Islet of Langerhans (tissue), 1 donor: ENCODE measurements at regions not wholly inside any gene's neighbourhood (a gene's known extent, or its start where the extent isn't known, plus 50 kb on each side); places are given as distances from the start of the nearest gene placed in this dataset.
"Not testable (repeated sequence)": the region's sequence is repeated elsewhere in the genome, so short reads cannot be mapped to it uniquely, and the experiment has no call there.

Experiments
- FAIRE-seq: peaks from one replicate; lab custom pipeline; 2011; peaks lifted over from hg19 to GRCh38; lab: Jason Lieb, UNC

DNA sequence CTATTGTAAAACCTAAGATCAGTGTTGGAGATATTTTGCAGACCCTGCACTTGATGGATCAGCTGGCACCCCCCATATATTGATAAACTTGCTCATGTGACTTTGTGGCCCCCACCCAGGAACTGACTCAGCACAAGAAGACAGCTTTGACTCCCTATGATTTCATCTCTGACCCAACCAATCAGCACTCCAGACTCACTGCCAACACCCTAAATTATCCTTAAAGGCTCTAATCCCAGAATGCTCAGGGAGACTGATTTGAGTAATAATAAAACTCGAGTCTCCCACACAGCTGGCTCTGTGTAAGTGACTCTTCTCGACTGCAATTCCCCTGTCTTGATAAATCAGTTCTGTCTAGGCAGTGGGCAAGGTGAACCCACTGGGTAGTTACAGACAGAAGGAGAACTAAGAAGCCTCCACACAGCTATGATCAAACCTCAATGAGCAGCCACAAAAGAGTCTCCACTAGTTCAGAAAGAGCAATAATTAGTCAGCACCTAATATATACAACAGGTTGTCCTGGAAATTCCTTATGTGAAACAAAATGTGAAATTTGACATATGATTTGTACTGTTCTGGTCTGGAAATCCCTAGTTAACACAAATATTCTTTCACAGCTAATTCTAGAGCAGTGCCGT is 52.2 kb downstream of the ACTL7B start:
- FAIRE-seq = no peak

DNA sequence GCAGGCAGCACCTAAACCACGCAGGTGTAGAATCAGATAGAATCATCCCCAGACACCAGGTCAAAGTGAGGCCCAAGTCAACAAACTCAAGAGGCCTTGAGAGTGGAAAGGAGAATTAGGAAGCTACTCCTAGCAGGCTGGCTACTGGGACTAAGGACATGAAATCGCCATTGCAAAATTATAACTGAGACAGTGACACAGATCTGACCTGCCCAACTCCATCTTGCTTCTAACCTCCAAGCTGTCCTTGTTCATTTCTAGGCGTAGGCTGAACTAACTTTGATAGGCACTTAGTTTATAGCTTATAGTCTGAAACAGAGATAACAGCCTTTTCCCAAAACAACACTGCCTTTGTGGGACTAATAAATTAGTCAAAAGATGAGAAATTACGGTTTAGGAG is 52.8 kb downstream of the ACTL7B start:
- no peak for FAIRE-seq

DNA sequence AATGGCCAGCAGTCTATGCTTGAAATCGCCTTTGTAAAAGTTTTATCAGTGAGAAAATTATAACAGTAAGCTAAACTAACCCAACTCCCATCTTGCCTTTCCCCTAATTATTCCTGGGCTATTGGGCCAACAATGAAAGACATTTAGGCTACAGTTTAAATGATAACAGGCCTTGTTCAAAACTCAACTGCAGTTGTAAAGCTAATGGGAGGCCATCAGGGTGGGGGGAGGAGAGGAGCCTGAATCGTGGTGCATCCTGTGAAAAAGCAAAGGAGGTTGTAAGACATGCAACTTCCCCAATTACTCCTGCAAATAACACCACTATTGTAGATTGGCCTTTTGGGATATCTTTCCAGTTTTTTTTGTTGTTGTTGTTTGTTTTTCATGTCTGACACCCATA is 53.8 kb downstream of the ACTL7B start:
- FAIRE-seq = no peak

DNA sequence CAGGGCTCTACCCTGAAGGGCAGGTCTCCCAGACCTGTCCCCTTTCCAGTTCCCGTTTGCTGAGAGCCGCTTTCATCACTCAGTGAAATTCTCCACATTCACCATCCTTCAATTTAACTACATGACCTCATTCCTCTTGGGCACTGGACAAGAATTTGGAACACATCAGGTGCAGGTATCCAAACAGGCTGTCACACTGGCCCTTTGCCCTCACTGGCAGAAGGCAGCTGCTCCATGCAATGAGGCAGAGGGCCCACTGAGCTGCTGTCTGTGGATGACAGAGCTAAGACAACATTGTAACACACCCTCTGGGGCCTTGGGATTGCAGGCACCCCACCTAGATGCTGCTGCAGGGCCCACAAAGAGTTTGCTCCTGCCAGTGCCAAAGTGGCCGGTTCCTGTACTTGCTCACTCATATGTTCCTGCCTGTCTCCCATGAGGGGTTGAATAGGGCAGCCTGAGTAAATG is 55.1 kb downstream of the ACTL7B start:
- FAIRE-seq = no peak

DNA sequence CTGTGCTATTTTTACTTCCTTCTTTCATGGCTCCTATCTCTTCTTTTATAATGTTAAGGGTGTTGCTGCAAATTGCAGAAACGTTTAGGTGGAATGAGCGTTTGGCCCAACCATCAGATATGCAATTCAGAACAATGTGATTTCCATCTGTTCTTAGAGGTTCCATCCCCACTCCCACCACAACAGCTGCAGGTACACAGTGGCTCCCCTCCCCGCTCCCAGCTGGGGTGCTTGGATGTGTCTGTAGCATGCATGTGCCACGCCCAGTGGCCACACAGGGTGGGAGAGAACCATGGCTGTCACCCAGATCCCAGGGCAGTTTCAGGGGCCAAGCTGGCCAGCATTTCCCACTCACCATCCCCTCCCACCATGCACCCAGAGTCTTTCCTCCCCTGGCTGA is 62.2 kb downstream of the ACTL7B start:
- no peak for FAIRE-seq

DNA sequence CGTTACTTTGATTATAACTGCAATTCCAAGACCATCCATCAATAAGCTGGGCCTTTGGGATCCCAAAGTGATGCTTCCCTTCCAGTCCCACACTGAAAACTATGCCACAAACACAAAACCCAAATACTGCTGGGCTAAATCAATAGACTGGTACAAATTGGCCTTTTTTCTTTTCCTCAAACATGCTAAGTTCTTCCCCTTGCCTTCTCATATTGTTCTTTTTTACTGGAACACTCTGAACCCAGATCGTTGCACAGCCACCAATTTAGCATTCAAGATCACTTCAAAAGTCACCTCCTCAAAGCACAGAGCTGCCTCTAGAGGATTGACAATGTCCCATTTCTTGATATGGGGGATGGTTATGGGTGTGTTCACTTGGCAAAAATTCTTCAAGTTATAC is 66.0 kb downstream of the ACTL7B start:
- no peak for FAIRE-seq

DNA sequence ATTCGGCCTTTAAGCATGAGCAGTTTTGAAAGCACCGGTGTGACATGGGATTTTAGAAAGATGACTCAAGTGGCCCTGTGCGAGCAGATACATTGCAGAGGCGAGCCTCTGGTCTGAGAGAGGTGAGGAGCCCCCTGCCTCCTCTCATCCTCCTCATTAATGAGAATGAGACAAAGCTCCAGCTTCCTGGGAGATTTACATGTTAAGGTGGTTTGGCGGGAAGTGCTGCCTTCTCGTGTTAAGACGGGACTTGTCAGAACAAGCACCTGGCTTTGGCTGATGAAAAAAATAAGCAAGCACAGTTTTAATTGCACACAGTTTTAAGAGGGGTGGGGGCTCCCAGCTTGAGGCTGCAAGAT is 68.1 kb downstream of the ACTL7B start:
- FAIRE-seq = no peak

DNA sequence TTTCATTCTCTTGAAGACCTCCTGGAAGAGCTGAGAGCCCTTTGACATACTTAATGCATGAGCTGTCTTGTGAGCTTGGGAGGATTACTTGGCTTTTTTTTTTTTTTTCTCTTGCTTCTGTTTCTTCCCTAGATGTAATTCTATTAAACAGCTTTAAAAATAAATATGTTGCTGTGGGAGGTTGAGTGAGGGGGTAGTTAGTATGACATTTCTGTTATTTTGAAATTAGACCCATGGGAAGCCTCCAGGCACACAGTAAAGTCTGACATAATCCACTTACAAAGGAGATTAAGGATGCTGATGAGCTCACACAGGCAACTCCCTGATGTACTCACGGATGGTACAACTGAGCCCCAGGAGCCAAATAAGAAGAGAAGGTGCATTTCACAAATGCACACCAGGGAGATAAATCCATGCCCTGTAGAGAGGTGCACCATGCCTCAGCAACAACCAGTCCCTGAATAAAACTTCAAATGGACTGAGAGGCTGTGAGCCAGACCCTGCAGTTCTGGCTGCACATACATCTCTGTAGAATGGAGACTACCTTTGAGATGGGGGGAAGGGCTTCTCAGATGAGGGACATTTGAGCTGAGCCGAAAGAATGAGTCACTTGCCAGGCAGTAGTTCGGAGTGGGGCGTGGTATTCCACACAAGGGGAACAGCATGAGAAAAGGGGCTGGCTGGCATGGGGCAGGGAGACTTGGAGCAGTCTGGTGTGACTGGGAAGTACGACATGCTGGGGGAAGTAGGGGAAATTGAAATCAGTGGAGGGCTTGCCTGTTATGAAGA is 68.7 kb downstream of the ACTL7B start:
- no peak for FAIRE-seq

DNA sequence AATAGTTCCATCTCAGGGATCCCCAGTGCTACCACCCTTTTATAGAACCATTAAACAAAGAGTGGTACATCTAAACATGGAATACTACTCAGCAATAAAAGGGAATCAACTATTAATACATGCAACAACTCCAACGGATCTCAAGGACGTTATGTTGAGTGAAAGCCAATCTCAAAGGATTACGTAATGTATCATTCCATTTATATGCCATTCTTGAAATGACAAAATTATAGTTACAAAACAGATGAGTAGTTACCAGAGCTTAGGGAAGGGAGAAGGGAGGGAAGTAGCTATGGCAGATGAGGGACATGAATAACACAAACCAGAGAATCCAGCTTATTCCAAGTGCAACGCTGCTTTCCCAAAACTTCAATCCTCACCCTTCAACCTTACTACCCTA is 69.5 kb downstream of the ACTL7B start:
- no peak for FAIRE-seq

DNA sequence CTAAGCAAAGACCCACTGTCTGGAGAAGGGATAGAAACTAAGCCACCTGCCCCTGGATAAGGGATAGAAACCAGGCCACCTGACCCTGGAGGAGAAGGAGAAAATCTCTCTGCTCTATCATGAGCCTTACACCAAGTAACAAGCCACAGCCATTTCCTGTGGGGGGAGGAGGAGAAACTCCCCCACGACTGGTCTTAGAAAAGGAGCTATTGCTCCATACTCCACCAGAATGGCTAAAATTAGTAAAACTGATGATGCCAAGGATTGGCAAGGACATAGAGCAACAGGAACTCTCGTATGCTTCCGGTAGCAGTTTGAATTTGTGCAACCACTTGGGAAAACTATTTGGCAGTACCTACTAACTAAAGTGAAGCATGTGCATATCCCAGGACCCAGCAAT is 70.8 kb downstream of the ACTL7B start:
- no peak for FAIRE-seq

DNA sequence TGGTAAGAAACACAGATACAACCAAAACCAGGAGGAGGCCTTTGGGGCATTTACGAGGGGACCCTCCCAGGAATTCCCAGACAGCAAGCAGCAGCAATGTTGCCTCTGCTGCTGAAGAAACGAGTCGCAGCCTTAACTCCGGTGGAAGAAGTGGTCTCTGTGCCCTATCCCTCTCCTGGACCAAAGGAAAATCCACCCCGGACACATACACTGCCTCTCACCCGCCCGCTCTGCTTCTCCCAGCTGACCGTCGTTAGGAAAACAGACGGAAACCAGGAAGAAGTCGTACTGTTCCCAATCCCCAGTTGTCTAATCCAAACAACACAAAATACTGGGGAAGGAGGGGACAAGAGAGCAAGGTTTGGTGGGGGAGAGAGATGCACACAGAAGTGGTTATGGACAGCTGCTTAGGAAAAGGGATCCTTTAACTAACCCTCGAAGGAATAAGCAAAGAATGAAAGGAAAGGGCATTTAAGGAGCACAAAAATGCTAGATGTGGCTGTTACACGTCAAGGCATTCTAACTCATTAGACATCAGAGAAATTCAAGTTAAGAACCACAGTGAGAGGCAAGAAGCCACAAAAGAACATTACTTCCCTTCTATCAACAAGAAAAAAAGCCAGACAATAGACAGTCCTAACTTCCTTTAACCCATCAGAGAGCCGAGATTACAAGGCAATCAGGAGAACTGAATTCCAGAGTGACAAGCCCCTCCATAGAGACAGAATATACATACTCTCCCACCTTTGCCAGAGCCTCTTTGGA is 71.9 kb downstream of the ACTL7B start:
- FAIRE-seq = no peak

DNA sequence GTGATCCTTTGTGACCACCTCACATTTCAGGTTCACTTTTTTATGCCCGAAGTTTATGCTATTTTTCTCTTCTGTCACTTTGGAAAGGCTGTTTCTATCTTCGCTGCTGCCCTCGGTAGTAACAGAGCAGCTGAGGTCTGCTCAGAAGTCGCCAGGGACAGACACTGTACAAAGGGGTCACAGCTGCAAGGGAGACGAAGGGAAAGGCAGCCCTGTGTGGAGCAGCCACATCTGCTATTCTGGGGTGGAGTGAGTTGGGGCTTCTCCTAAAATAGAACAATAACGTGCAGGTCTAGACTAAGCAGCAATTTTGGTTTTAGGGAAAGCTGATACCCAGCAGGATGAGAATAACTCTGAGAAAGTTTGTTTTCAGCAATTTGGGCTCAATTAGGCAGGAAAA is 72.5 kb downstream of the ACTL7B start:
- FAIRE-seq = no peak

DNA sequence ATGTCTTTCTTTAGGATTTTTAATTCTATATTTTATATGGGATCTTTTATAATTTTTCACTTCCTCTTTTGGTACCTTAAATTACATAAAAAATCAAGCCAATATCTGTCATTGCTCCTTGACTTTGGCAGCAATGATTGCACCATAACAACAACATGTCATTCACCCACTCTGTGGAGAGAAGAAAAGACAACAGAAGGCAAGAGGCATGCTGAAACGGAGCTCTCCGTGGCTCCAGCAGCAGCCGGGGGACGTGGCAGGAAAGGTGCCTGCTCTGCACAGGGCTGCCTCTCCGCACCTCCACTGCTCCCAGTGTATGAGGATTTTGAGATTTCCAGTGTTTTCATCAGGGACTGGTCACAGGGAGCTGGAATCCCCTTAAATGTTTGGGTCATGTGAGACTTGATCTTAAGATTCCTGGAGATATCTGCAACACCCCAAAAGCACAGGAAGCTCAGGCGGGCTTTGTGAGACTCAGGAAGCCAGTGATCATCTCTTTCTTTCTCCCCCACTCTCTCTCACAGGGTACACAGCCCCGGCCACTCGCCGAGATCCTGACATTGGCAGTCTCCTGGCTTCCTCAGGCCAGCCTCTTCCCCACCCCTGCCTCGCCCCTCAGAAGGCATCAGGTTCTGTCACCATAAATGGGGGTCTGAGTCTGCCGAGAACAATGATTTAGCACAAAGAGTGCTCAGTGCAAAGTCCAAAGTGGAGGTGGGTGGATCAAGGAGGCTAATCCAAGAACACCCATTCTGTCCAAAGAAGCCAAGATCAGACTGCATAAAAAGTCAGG is 74.6 kb downstream of the ACTL7B start:
- no peak for FAIRE-seq

DNA sequence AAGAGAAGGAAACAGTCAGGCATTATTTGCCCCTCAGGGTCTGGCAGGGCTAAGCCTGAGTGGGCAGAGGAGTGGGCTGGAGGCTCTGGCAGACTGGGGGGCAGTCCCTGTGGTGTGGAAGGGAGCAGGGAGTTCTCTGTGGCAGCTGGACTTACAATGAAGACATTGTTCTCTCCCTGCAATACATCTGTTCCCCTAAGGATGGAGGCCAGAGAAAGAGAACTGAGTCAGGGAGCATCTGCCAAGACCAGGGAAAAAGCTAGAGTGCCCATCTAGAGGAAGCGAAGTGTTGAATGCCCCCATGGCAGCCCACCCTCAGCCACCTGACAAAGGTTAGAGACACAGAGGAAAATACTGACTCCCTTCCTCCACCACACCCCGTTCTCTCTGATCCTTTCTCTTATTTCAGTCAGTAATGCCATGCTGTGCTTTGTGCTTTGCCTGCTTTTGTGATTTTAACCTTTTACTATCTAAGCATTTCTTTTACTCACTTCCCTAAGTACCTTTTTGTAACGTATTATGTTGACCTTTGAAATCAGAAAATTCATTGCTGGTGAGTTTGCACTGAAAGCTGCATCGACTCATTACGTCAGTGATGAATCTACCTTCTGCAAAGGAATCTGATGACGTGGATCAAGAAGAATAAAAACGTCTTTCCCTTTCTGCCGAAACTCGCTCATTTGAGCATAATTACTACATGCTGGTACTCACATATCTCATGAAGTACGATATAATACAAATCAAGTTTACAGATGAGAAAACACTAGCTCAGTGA is 76.0 kb downstream of the ACTL7B start:
- no peak for FAIRE-seq

DNA sequence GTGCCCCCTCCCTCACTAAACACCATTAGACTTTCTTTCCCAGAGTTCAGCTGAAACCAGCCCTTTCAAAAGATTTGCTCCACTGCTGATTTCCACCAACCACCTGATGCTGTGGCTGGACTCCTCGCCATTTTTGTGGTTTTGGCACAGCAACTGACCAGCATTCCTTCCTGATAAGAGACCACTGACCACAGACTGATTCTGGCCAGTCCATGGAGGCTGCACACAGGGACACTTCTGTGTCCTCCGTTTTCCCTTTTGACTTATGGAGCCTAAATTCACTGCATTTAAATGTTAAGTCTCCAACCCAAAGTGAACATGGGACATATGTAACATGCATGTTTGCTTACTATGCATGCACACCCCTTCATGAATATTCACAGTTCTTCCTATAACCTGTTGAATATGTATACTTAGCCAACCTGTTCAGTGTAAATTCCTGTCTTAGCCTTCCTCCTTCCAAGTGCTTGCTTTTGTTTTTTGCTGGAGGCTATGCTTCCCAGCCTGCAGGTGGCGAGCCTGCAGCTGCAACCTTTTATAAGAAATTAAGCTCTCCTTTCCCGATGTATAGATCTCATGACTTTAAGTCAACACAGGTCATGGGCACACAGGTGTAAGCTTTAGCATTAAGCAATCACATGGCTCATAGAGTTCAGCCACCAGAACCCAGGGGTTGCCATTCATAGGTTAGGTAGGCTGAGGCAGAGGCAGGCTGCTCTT is 78.7 kb downstream of the ACTL7B start:
- FAIRE-seq = no peak

DNA sequence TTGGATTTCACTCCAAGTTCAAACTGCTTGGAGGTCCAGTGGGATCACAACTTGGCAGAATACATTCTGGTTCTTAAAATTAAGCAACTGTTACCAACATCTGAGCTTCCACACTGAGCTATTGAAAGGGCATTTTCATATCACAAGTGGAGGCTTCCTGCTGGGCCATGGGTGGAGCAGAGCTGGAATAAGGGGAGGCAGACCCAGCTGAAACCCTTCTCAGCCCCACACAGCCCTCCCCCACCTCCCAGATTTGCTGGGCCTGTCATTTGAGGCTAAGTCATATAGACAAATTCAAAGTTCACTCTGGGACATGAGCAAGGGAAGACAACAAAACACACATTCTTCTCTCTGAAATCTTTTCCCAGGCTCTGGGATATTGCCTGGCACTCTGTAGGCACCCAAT is 79.9 kb downstream of the ACTL7B start:
- no peak for FAIRE-seq

DNA sequence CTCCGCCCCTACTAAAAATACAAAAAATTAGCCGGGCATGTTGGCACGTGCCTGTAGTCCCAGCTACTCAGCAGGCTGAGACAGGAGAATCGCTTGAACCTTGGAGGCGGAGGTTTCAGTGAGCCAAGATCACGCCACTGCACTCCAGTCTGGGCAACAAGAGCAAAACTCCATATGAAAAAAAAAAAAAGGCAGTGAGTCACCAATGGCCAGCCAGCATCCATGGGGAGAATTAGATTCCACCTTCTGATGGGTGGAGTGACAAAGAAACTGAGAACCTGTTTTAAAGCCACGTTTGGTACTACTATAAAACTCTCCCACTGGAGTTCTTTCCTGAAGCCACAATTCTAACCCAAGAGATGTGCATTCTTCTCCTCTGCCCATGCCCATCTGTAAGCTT is 81.7 kb downstream of the ACTL7B start:
- not testable (repeated sequence) for FAIRE-seq

DNA sequence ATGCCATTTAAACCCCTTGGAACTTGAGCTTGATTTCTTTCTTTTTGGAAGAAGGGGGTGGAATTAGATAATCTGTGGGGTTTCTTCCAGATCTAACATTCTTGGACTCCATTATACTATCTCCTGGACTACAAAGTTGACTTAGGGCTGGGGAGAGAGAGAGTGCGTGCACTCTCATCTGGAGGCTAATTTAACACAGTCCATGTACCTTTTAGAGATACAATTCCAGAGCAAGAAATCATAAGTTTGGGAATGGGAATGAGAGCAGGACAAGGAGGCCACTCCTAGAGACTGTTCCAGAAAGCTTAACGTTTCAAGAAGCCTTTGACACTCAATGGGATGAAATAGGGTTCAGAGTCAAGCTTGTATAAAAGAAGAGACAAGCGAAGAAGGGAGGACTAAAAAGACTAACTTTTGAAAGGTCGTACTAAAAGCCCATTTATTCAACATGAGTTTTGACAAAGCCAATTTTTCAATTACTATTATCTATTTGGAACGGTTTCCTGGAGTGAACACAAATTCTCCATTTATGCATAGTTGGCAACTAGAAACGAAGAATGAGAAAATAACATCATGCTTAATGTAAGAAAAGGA is 83.4 kb downstream of the ACTL7B start:
- FAIRE-seq = no peak

DNA sequence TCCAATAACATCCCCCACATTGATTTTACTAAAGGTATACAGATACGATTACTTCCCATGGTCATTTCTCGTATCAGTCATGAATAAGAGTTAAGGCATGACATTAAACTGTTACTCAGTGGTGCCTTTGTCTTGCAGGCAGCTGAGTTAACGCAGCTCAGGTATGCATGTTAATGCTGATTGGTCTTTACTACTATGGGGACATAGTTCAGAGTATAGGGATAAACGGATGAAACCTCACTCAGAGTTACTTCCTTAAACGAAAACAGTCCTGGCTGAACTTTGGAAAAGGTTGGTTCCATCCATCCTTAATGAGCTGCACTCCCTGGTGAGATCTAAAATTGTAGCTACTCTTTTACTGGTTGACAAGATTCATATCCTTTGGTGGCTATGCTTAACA is 87.0 kb downstream of the ACTL7B start:
- no peak for FAIRE-seq

DNA sequence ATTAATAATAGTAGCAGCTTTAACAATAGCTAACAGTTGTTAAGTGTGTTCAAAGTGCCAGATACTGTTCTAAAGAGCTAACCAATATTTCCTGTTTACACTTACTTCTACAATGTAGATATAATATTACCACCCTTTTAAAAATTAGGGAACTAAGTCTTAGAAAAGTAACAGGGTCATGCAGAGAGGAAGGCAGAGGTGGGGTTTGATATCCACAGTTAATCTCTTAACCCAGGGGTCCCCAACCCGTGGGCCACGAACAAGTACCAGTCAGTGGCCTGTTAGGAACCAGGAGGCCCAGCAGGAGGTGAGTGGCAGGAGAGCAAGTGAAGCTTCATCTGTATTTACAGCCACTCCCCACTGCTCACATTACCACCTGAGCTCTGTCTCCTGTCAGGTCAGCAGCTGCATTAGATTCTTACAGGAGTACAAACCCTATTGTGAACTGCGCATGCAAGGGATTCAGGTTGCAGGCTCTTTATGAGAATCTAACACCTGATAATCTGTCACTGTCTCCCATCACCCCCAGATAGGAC is 89.1 kb downstream of the ACTL7B start:
- FAIRE-seq = no peak
